GM19468 (cell line): ENCODE measurements at regions not wholly inside any gene's neighbourhood (a gene's known extent, or its start where the extent isn't known, plus 50 kb on each side); places are given as distances from the start of the nearest gene placed in this dataset.
"Not testable (repeated sequence)": the region's sequence is repeated elsewhere in the genome, so short reads cannot be mapped to it uniquely, and the experiment has no call there.

ENCODE experiments used
- ATAC-seq: cut with Tn5 transposase; IDR thresholded peaks from one replicate; pipeline ENCODE4 v1.9.1; 2021; ENCODE audit warnings: mild to moderate bottlenecking, moderate library complexity, moderate number of reproducible peaks; ENCODE audit not compliant: unreplicated experiment; ENCODE audit errors: extremely low read depth

DNA sequence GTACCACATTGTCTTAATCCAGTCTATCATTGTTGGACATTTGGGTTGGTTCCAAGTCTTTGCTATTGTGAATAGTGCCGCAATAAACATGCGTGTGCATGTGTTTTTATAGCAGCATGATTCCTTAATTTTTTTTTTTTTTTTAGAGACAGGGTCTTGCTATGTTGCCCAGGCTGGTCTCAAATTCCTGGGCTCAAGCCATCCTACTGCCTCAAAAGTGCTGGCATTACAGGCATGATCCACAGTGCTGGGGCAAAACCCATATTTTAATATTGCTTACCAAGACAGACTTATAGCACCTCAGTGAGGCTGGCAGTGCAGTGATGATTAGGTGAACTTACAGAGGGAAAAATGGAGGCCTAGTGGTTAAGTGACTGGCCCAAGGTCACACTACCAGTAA lies 116.5 kb upstream of the CDYL start:
- not testable (repeated sequence) for ATAC-seq

DNA sequence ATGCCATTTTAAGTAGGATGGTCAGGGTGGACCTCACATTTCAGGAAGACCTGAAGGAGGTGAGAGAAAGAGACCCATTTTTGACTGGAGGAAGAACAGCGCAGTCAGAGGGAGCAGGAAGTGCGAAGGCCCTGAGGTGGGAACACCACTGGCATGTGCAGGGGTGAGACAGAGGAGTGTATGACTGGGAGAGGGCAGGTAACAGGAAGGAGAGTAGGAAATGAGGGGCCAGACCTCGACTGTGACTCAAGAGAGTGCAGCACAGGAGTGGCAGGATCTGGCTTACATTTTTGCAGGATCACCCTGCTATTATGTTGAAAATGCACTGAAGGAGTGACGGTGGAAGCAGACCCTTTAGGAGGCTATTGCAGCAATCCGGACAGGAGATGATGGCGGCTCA lies 117.7 kb upstream of the CDYL start:
- ATAC-seq = no peak

DNA sequence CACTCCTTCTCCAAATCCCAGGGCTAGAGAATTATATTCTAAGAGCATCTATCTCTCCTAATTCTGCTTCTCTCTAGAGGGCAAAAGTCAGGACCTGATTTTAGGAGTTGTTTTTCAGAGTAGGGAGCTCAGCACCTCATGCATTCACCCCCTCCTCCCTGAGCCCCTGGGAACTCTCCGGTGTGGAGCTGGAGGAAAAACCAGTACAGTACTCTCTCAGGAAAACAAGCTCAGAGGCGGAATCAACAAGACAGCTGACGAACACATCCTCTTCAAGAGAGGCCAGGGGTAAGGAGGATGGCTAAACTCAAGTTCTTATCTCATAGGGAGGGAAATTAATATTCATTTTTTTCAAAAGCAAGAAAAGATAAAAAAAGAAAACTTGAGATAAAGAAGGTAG lies 120.1 kb upstream of the CDYL start:
- ATAC-seq = no peak

DNA sequence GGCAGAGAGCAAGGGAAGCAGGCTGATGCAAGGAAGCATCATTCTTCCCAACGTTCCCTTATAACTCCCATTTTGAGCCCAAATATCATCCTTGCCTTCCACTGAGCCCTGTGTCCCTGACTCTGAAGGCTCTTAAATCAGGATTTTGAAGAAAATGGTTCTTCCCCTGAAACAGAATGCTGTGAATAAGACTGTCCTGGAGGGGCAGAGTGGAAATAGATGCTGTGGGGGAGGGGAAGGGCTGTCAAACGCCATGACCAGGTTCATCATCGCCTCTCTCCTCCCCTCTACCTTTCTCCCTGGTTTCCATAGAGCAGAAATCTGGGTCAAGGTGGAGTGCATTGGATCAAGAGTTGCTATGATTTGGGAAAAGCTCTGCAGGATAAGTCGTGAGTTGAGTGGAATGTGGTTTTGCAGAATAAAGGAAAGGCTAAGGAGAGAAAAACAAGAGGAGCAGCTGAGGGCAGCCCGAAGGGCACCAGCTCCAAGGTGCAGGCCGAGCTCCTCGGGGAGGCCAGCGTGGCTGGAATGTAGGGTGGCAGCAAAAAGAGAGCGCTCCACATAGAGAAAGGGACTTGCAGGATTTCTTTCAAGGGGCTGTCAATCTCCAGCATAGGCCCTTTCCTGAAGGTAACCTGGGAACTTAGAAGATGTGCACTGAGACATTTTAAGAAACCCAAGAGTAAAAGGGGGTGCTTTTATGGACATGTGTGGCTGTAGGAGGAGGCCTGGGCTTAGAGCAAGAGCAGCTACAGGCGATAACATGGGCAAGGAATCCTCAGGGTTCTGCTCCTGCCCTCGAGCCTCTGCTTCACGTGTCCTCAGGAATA lies 120.8 kb upstream of the CDYL start:
- no peak for ATAC-seq

DNA sequence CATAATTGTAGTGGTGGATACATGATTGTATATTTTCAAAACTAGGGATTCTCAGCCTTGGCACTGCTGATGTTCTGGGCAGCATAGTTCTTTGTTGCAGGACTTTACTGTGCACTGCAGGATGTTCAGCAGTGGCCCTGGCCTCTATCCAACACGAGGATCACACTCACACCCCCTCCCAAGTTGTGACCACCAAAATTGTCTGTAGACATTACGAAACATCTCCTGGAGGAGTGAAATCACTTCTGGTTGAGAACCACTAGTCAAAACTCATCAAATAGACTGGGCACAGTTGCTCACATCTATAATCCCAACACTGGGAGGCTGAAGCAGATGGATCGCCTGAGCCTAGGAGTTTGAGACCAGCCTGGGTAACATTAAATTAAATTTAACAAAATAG lies 123.1 kb upstream of the CDYL start:
- no peak for ATAC-seq

DNA sequence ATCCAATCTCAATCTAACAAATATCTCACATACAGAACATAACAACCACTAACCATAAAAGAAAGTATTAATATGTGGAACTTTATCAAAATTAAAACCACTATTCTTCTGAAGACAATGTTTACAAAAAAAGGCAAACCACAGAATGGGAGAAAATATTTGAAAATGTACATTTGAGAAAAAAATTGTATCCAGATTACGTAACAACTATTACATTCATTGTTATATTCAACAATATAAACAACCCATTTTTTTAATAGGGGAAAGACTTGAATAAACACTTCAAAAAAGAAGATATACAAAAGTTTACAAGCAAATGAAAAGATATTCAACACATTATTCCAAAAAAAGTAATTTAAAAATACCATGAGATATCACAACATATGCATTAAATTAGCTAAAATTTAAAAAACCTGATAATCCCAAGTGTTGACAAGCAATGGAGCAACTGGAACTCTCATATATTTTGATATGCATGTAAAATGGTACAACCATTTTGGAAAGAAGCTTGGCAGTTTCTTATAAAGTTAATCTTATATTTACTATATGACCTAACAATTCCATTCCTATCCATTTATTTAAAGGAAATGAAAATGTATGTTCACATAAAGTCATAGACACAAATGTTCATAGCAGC lies 124.3 kb upstream of the CDYL start:
- ATAC-seq = no peak

DNA sequence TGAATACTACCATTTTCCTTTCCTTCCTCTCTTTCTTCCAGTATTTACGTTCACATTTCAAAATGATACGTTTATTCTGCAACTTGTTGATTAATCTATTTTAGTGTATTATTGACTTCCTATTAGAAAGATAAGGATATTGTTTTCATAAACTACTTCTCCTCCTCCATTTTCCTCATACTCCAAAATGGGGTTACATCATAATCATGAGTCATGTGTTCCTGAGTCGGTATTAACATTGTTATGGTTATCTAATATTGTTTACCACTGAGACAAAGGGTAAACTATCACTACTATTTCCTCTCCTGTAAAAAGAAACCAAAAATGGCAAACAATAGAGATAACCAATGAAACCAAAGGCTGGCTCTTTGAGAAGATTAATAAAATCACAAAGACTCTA lies 126.5 kb upstream of the CDYL start:
- no peak for ATAC-seq

DNA sequence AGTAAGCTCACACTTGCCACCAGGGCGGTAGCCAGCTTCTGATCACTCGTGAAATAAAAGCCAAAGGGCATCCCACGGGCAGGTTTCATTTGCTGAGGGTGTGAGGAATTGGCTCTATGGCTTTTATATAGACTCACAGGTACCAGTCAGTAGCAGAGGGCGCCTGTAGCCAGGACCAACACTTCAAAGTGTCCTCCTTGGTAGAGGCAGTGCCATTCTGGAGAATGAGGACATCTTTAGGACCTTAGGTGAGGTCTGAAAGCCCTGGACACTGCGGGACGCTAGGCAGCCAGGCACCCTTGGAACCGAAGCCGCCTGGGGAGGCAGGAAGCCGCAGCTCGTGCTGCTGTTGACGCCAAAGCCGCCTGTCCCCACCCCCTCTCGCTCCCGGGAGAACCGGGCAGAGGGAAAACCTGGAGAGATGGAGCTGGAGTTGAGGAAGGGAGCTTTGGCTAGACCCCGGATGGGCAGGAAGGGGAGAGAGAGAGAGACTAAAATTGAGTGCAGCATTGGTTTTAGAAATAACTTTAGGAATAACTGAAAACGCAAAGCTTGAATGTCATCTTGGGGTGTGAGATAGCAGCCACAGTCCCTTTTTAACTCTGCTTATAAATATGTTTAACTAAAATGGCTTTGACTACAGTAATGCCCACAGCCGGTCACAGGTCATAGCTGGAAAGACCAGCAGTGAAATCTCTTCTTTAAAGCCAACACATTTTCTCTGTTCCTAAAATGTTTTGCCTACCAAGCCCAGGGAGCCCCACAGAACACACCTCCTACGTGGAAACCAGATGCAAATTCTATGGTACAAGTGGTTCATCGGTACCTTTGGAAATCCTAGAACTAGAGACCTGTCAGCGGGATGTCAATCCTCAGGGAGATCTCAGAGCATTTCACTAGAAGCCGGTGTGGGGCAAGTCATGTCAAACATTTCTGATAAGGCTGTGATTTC lies 128.5 kb upstream of the CDYL start:
- no peak for ATAC-seq

DNA sequence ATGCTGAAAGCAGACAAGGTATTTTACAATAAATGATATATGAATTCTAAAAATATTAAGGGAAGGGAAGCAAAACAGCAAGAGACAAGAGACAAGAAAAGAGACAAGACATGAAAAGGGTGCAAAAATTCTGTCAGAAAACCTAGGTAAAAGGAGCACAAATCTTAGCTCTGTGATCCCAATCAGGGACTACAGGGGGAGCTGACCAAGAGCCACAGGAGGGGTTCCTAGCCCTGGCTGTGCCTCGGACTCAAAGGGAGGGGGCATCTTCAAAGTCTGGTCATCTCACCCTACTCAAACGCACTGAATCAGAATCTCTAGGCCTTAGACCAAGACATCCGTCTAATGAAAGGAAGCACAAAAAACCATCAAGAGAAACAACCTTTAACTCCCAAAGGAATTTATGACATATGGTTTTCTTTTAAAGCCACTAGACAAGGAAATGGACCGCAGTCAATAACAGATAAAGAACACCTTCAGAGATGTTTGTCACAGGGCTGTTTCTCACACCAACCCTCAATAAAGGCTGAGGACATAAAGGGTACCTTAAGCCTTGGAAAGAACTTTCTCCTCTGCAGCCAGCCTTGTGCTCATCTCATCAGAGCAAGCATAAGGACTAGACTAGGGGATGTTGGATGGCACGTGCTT lies 130.4 kb upstream of the CDYL start:
- no peak for ATAC-seq

DNA sequence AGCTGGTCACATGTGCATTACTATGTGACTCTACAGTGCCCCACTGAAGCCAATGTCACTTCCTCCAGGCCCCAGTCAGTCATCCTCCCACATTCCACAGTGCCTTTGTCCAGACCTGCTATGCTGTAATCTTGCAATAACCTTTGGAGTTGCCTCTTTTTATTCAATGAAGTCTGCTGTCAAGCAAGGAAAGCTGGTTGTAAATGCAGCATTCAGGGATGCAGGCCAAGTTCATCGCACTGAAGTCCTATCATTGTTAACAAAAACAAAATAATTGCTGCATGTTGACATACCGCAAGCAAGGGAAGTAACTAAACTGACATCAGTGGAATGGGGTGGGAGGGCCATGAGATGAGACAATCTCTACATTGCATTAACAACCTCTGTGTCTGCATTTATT lies 131.2 kb upstream of the CDYL start:
- ATAC-seq = no peak

DNA sequence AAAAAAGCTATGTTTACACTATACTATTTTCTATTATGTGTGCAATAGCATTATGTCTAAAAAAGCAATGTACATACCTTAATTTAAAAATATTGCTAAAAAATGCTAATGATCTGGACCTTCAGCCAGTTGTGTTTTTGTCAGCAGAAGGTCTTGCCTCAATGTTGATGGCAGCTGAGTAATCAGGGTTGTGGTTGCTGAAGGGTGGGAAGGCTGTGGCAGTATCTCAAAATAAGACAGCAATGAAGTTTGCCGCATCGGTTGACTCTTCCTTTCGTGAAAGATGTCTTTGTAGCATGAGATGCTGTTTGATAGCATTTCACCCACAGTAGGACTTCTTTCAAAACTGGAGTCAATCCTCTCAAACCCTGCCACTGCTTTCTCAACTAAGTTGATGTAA lies 134.7 kb upstream of the CDYL start:
- ATAC-seq = no peak

DNA sequence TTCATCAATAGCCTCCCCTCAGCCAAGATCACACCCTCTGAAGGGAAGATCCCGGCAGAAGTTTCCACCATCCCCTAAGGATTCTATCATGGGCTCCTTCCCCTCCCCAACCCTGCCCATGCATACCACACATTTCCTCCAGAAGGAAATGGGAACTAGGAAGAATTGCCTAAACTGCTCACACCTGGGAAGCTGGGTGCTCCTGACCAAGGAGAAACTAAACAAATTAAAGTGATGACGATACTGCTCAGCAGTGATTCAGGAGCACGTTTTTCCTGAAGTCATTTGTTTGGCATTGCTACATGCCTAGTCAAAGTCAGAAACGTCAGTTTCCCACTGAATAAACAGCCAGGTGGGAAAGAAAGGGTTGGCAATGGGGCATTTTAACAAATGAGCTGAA lies 136.1 kb upstream of the CDYL start:
- no peak for ATAC-seq

DNA sequence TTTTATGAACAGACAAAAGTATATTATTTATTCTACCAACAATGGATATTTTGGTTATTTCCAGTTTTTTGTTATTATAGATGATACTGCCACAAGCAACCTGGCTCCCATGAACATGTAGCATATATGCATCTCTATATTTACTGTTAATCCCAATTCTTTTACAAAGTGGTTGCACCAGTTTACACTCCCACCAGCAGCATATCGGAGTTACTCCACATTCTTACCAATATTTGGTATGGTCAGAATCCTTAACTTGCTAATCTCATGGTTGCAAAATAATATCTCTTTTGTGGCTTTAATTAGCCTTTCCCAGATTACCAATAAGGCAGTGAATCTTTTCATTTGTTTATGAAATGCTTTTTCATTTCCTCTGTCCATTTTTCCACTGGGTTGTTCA lies 137.6 kb upstream of the CDYL start:
- no peak for ATAC-seq

DNA sequence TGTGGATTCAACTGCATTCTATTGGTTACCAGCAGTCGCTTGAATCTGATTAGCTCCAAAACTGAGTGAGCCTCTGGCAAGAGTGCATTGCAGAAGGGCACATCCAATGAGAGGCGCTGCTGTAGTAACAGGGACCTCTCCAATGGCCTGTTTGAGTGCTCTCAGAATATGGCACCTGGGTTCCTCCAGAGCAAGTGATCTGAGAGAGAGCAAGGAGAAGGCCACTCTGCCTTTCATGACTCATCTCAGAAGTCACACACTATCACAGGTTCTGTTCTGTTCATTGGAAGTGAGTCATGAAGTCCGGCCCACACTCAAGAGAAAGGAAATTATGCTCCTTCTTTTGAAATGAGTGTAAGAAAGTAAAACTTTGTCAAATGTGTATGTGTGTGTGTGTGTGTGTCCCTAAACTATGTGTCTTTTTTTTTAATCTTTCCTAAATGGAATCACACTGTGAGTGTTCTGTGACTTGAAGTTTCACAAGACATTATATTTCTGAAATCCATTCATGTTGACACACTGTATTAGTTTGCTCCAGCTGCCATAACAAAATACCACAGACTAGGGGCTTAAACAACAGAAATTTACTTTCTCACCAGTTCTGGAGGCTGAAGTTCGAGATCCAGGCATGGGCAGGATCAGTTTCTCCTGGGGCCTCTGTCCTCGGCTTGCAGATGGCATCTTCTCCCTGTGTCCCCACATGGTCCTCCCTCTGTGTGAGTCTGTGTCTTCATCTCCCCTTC lies 138.3 kb upstream of the CDYL start:
- no peak for ATAC-seq

DNA sequence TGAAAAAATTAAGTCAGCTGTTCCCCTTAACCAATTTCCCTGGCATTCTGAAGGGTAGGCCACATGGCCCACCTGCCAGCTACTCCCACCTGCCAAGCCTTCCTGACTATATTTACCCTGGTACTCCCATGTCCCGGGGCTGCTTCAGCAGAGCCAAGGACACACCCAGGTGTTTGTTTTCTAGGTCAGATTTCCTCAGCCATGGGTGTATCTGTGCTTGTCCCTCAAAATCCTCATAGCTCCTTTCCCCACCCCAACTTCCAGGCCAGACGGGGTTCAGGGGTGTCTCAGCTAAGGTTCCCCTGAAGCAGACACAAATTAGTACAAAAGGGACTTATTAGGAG lies 139.4 kb upstream of the CDYL start:
- no peak for ATAC-seq

DNA sequence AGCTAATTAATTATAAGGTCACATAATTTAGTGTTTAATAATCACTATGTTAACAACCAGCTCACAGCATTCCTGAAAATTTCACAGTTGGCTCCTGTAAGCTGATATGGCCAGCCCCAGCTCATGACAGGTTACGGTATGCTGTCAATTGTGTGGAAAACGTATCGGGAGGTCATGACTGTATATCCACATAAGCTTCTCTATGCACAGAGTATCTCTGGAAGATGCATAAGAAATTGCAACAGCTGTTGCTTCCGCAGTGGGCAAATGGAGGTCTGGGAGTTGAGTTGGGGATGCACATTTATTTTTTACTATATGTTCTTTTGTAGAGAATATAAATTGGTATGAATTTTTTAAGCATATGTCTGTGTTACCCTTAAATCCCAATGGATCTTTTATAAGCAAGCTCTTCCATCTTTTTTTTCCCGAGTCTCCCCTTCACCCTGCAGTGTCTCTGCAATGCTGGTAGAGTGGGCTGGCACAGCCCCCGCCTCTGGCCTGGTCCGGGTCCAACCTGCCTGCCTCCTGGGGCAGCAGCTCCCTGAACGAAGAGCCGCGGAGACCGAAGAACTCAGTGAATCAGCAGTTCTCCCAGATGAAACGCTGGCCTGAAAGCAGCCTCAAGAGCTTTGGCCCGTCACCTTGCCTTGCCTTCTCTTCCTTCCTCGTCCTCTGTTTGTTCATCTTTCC lies 139.9 kb upstream of the CDYL start:
- ATAC-seq = no peak

DNA sequence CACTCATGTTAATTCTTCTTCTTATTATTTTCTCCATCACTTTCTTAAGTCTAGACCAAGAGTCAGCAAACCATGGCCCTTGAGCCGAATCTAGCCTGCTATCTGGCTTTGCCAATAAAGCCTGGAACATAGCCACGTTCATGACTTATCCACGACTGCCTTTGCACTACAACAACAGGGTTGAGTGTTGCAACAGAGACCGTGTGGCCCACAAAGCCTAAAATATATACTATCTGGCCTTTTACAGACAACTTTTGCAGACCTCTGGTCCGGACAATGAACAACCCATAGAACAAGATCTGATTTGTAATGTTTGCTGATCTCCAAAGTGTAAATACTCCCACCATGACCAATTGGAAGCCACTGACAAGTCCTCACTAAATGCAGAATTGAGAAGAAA lies 140.5 kb upstream of the CDYL start:
- no peak for ATAC-seq

DNA sequence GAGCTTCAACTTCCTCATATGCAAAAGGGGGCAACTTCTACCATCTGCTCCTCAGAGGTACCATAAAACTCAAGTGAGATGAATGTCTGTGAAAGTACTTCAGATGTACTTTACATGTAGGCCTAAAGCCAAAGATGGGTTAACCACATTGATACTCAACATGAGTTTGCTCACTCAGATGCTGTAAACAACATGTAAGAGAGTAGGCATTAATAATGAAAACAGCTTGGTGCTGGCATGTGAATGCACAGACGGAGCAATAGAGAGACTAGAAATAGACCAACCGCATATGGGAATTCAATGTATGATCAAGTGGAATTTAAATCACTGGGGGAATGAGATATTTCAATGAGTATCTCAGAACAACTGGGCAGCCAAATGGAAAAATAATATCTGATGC lies 143.8 kb upstream of the CDYL start:
- no peak for ATAC-seq

DNA sequence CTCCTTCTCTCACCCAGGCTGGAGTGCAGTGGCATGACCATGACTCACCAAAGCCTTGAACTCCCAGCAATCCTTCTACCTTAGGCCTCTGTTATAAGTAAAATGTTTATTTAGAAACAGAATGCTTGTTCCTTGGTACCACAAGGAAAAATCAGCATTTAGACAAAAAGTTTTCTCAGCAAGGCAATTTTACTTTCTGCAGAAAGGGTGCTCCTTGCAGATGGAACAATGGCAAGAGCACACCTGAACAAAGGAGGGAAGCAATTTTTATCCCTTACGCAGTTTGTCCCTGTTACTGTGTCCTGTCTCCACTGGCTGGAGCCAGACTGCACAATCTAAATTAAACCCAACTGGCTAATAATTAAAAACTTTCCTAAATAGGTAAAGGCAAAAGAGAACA lies 146.4 kb upstream of the CDYL start:
- ATAC-seq = not testable (repeated sequence)
